GM18870 (cell line): ENCODE measurements at regions not wholly inside any gene's neighbourhood (a gene's known extent, or its start where the extent isn't known, plus 50 kb on each side); places are given as distances from the start of the nearest gene placed in this dataset.

Experiments used
- ATAC-seq: cut with Tn5 transposase; IDR thresholded peaks from one replicate; pipeline ENCODE4 v1.9.1; 2021; ENCODE audit warnings: moderate library complexity; ENCODE audit not compliant: unreplicated experiment

GRCh38 chr1:239268941-239269340 lies 117.4 kb upstream of the CHRM3 start:
- ATAC-seq = no peak

- no peak for ATAC-seq
Measured at GRCh38 chr1:239268007-239268406, 118.4 kb upstream of the CHRM3 start.

GRCh38 chr1:239263801-239264200 lies 122.6 kb upstream of the CHRM3 start:
- ATAC-seq = no peak

- no peak for ATAC-seq
Measured at GRCh38 chr1:239262538-239262937, 123.8 kb upstream of the CHRM3 start.

- ATAC-seq = no peak
Measured at GRCh38 chr1:239261521-239261920, 124.8 kb upstream of the CHRM3 start.

GRCh38 chr1:239260842-239261241 lies 125.5 kb upstream of the CHRM3 start:
- no peak for ATAC-seq

GRCh38 chr1:239255628-239256160 lies 130.7 kb upstream of the CHRM3 start:
- ATAC-seq = no peak

- no peak for ATAC-seq
Measured at GRCh38 chr1:239254999-239255398, 131.4 kb upstream of the CHRM3 start.

GRCh38 chr1:239253032-239253431 lies 133.3 kb upstream of the CHRM3 start:
- ATAC-seq = no peak

GRCh38 chr1:239250353-239251035 lies 135.9 kb upstream of the CHRM3 start:
- ATAC-seq = no peak

- ATAC-seq = no peak
Measured at GRCh38 chr1:239247285-239247684, 139.1 kb upstream of the CHRM3 start.

- no peak for ATAC-seq
Measured at GRCh38 chr1:239244084-239244483, 142.3 kb upstream of the CHRM3 start.

- ATAC-seq = no peak
Measured at GRCh38 chr1:239243006-239243405, 143.4 kb upstream of the CHRM3 start.

- no peak for ATAC-seq
Measured at GRCh38 chr1:239242404-239242803, 144.0 kb upstream of the CHRM3 start.

- ATAC-seq = no peak
Measured at GRCh38 chr1:239240736-239241135, 145.6 kb upstream of the CHRM3 start.

- ATAC-seq = no peak
Measured at GRCh38 chr1:239239529-239239928, 146.8 kb upstream of the CHRM3 start.

GRCh38 chr1:239237912-239238311 lies 148.5 kb upstream of the CHRM3 start:
- no peak for ATAC-seq

- no peak for ATAC-seq
Measured at GRCh38 chr1:239233626-239234025, 152.7 kb upstream of the CHRM3 start.

GRCh38 chr1:239232921-239233320 lies 153.4 kb upstream of the CHRM3 start:
- ATAC-seq = no peak

GRCh38 chr1:239228451-239228850 lies 157.9 kb upstream of the CHRM3 start:
- no peak for ATAC-seq

GRCh38 chr1:239225396-239225795 lies 161.0 kb upstream of the CHRM3 start:
- no peak for ATAC-seq

GRCh38 chr1:239224100-239224499 lies 162.3 kb upstream of the CHRM3 start:
- no peak for ATAC-seq

GRCh38 chr1:239222999-239223398 lies 163.4 kb upstream of the CHRM3 start:
- ATAC-seq = no peak
